OCI-LY1 (cell line): ENCODE measurements at regions not wholly inside any gene's neighbourhood (a gene's known extent, or its start where the extent isn't known, plus 50 kb on each side); places are given as distances from the start of the nearest gene placed in this dataset.

ENCODE experiments used
- CTCF ChIP-seq: fragments of 200-600 bp; sonication (generic), shearing (Covaris generic); IDR thresholded peaks from 2 replicates; pipeline ENCODE4 v1.5.1; 2017; ENCODE audit warnings: mild to moderate bottlenecking, antibody characterized with exemption, low read length, moderate library complexity, mixed read lengths
- EZH2 ChIP-seq: fragments of 200-600 bp; sonication (generic), shearing (Covaris generic); IDR thresholded peaks from 2 replicates; pipeline ENCODE4 v1.8.0; 2017; ENCODE audit warnings: borderline replicate concordance, mixed run types, mild to moderate bottlenecking, antibody characterized with exemption, low read length, moderate library complexity, mixed read lengths

- no peak for TF ChIP-seq EZH2
- no peak for TF ChIP-seq CTCF
These were observed 1042.9 kb upstream of the EPHA7 start for GRCh38 chr6:94462231-94462630.
